Brain microvascular endothelial cell (primary cell): ENCODE measurements at regions not wholly inside any gene's neighbourhood (a gene's known extent, or its start where the extent isn't known, plus 50 kb on each side); places are given as distances from the start of the nearest gene placed in this dataset.

Experiments used
- DNase-seq: peaks from one replicate; pipeline ENCODE4 v3.0.0-alpha.2; 2020
- H3K27ac ChIP-seq: fragments of 250-450 bp; sonication (Bioruptor Pico); 2 replicates; pipeline ENCODE4 v1.5.1; 2020; ENCODE audit warnings: mild to moderate bottlenecking, moderate library complexity
- H3K27me3 ChIP-seq: fragments of 250-450 bp; sonication (Bioruptor Pico); replicated peaks from 2 replicates; pipeline ENCODE4 v1.5.1; 2020; ENCODE audit warnings: mild to moderate bottlenecking
- H3K36me3 ChIP-seq: fragments of 250-450 bp; sonication (Bioruptor Pico); replicated peaks from 2 replicates; pipeline ENCODE4 v1.5.1; 2020; ENCODE audit warnings: mild to moderate bottlenecking
- H3K4me3 ChIP-seq: 2 replicates; pipeline ENCODE4 v1.5.1; 2011; ENCODE audit warnings: low read depth, mild to moderate bottlenecking, control low read depth, low read length, moderate library complexity
- in situ Hi-C: cut with HindIII; loops from 2 replicates; pipeline ENCODE4 v1.10.0; 2017; ENCODE audit warnings: low sequenced_read_pairs, low pct_ligation_motif_present
- TF ChIP-seq, protein P1 (sequence below): IDR thresholded peaks from 2 replicates; pipeline ENCODE4 v1.5.1; 2011; ENCODE audit warnings: low read depth, mild to moderate bottlenecking, moderate library complexity, low read length, control low read depth, inconsistent platforms; ENCODE audit errors: missing control alignments

DNA sequence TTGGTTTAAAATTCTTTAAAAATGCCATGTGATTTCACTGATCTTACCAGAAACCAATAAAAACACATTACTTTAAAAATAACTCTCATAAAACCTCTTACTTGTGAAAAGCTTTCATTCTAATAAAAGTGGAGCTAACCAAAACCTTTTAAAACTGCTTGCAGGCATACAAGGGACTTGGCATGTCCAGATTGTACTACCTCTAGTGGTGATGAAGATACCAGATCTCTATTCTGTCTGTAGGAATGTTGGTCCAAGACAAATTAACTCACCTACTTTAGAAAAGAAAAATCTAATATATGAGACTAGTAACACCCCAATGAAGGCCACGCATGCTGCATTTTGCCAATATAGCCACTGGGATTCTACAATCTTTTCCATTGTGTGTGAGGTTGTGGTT is 151.0 kb upstream of the SALL1 start:
- DNase-seq, result no peak
- Histone ChIP-seq H3K27ac (no peak overlapping the region), H3K27me3 (no peaks in the 10 kb centered on the region), H3K4me3 (no peak overlapping the region), H3K36me3 (no peaks in the 10 kb centered on the region)
- TF ChIP-seq, protein P1, sequence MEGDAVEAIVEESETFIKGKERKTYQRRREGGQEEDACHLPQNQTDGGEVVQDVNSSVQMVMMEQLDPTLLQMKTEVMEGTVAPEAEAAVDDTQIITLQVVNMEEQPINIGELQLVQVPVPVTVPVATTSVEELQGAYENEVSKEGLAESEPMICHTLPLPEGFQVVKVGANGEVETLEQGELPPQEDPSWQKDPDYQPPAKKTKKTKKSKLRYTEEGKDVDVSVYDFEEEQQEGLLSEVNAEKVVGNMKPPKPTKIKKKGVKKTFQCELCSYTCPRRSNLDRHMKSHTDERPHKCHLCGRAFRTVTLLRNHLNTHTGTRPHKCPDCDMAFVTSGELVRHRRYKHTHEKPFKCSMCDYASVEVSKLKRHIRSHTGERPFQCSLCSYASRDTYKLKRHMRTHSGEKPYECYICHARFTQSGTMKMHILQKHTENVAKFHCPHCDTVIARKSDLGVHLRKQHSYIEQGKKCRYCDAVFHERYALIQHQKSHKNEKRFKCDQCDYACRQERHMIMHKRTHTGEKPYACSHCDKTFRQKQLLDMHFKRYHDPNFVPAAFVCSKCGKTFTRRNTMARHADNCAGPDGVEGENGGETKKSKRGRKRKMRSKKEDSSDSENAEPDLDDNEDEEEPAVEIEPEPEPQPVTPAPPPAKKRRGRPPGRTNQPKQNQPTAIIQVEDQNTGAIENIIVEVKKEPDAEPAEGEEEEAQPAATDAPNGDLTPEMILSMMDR, result no peak
- in situ Hi-C loops, result no loop called here

DNA sequence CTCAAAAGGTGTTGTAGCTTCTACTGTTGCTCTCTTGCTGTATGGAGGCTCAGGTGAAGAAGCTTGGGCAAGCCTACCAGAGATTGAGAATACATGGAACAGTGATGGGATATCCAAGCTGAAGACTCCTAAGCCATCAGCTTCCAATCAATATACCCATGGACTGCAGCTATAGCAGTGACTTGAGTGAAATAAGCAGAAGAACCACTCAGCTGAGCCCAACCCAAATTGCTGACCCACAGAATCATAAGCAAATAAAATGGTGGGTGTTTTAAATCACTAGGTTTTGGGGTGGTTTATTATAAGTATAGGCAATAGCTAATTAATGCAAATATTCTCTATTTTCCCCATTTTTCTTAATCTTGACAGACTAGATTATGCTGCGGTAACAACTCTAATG is 147.7 kb upstream of the SALL1 start:
- no peak overlapping the region for H3K4me3 ChIP-seq
- H3K27me3 ChIP-seq, result no peaks in the 10 kb centered on the region
- no peak overlapping the region for H3K27ac ChIP-seq
- H3K36me3 ChIP-seq, result no peaks in the 10 kb centered on the region
- DNase-seq, result no peak
- in situ Hi-C loops, result loop anchor here (25.0 kb wide), 1 partner anchor 464 kb away; no protein-coding TSS in a partner anchor
- TF ChIP-seq, protein P1, result no peak

DNA sequence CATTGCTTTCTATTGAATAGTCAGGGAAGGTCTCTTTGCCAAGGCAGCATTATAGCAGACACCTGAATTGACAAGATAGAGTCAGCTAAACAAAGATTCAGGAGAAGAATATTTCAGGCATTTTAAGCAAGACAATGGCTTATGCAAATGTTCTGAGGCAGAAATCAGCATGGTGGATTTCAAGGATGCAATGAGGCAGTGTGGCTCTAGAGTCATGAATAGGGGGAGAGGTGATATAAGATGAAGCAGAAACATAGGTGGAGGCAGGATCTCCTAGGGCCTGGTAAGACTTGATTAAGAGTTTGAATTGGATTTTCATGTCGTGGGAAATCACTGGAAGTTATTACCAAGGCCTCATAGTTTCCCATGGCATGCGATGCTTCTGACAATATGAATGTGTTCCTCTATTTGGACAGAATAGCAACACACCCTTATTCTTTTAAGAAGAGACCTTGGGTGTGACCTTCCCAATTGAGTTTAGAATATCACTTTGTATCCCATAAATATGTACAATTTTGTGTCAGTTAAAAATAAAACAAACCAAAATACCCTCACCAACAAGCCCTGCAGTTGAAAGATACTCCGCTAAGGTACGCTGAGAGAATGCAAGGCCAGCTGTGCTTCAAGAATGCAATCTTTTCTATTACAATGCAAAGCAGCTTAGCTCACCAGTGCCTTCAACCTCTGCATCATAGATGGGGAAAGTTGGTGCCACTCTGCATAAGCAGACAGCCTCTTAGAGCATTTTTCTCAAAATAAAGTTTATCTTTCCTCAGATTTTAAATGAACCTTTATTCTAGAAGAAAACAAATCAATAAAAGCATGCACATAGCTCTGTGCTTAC is 139.6 kb upstream of the SALL1 start:
- TF ChIP-seq, protein P1, result no peak
- DNase-seq, result no peak
- in situ Hi-C loops, result loop anchor here (25.0 kb wide), 1 partner anchor 472 kb away; no protein-coding TSS in a partner anchor
- Histone ChIP-seq H3K36me3 (no peaks in the 10 kb centered on the region), H3K27ac (no peak overlapping the region), H3K27me3 (no peaks in the 10 kb centered on the region), H3K4me3 (no peak overlapping the region)

DNA sequence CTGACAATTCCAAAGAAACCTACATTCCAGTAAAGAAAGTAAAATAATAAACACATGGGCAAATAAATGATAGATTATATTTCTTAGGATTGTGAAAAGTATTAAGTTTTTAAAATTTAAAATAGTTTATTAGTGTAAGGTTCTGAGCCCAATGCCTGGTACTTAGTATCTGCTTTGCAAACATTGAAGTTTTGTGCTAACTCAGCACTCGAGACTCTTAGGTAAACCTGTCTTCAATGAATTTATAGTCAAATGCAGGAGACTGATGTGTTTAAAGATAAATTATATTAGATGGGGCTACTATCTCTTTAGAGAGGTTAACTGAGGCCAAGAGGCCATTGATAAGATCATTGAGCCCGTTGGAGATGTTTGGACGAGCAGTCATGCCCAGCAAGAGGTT is 138.3 kb upstream of the SALL1 start:
- Histone ChIP-seq H3K36me3 (no peaks in the 10 kb centered on the region), H3K27me3 (no peaks in the 10 kb centered on the region), H3K4me3 (no peak overlapping the region), H3K27ac (no peak overlapping the region)
- TF ChIP-seq, protein P1, result no peak
- DNase-seq, result no peak
- in situ Hi-C loops, result loop anchor here (25.0 kb wide), 1 partner anchor 473 kb away; no protein-coding TSS in a partner anchor

DNA sequence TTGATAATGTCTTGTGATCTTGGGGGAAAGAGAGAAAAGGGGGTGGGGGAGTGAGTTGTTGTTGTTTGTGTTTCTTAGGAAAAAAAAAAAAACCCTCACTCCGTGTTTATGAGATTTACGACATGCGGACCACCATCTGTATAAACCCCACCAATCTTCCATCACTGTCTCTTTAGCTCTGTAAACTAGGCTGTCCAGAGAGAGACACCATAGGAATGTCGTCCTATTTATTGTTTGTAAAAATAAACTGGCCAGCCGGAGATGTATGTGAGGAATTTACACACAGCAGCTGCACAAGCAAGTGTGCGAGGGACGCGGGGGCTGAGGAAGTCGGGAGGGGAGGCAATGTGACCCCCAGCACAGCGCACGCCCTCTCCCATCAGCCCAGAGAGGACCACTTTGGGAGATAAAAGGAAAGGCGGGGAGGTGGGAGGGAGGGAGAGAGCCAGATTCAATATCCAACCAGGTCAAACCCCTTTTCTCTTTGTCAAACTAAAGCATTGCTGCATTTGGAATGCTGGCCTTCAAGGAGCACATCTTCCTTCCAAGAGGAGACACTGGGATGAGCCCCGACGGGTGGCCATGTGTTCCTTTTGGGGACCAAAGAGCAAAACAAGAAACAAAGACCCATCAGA is 136.2 kb upstream of the SALL1 start:
- Histone ChIP-seq H3K27ac (no peak overlapping the region), H3K36me3 (no peaks in the 10 kb centered on the region), H3K4me3 (no peak overlapping the region), H3K27me3 (no peaks in the 10 kb centered on the region)
- in situ Hi-C loops, result loop anchor here (25.0 kb wide), 1 partner anchor 475 kb away; no protein-coding TSS in a partner anchor
- no peak for DNase-seq
- TF ChIP-seq, protein P1, result no peak
